Hepatocyte (in vitro differentiated cells): ENCODE measurements at regions not wholly inside any gene's neighbourhood (a gene's known extent, or its start where the extent isn't known, plus 50 kb on each side); places are given as distances from the start of the nearest gene placed in this dataset.
A peak's percentile ranks its signal among the peaks of the same experiment; 100 is the strongest.

Experiments
- DNase-seq: peaks from one replicate; pipeline ENCODE4 v3.0.0-alpha.2; 2016; ENCODE audit warnings: low spot score
- H2AFZ ChIP-seq: fragments of 200-600 bp; sonication (generic); 2 replicates; pipeline ENCODE4 v1.6.0; 2016; ENCODE audit warnings: antibody characterized with exemption, mild to moderate bottlenecking
- H3K27ac ChIP-seq: fragments of 200-600 bp; sonication (generic); 2 replicates; pipeline ENCODE4 v1.5.1; 2016; ENCODE audit warnings: mild to moderate bottlenecking
- H3K27me3 ChIP-seq: fragments of 200-600 bp; sonication (generic); 2 replicates; pipeline ENCODE4 v1.6.1; 2016
- H3K36me3 ChIP-seq: fragments of 200-600 bp; sonication (generic); replicated peaks from 2 replicates; pipeline ENCODE4 v1.5.1; 2016; ENCODE audit warnings: low read depth; ENCODE audit not compliant: insufficient read depth
- H3K4me1 ChIP-seq: fragments of 200-600 bp; sonication (generic); 2 replicates; pipeline ENCODE4 v1.5.1; 2016; ENCODE audit warnings: mild to moderate bottlenecking, moderate library complexity; ENCODE audit not compliant: insufficient read depth
- H3K4me2 ChIP-seq: fragments of 200-600 bp; sonication (generic); 2 replicates; pipeline ENCODE4 v1.6.0; 2016
- H3K4me3 ChIP-seq: fragments of 200-600 bp; sonication (generic); 2 replicates; pipeline ENCODE4 v1.5.1; 2016; ENCODE audit warnings: mild to moderate bottlenecking
- H3K79me2 ChIP-seq: fragments of 200-600 bp; sonication (generic); 2 replicates; pipeline ENCODE4 v1.6.0; 2017; ENCODE audit warnings: mild to moderate bottlenecking
- H3K9me2 ChIP-seq: fragments of 200-600 bp; sonication (generic); replicated peaks from 2 replicates; pipeline ENCODE4 v1.6.0; 2017; ENCODE audit warnings: mild to moderate bottlenecking; ENCODE audit not compliant: insufficient read depth
- H3K9me3 ChIP-seq: fragments of 200-600 bp; sonication (generic); 2 replicates; pipeline ENCODE4 v1.5.1; 2016; ENCODE audit warnings: low read depth, mild to moderate bottlenecking
- H4K20me1 ChIP-seq: fragments of 200-600 bp; sonication (generic); 2 replicates; pipeline ENCODE4 v1.6.0; 2016; ENCODE audit warnings: mild to moderate bottlenecking; ENCODE audit not compliant: insufficient read depth, poor library complexity, severe bottlenecking
- CTCF ChIP-seq: fragments of 200-600 bp; sonication (generic); IDR thresholded peaks from 2 replicates; pipeline ENCODE4 v1.5.1; 2016; ENCODE audit warnings: antibody characterized with exemption, mild to moderate bottlenecking; ENCODE audit not compliant: poor library complexity
- EZH2 ChIP-seq: fragments of 200-600 bp; sonication (generic); IDR thresholded peaks from 2 replicates; pipeline ENCODE4 v1.6.1; 2016; ENCODE audit warnings: antibody characterized with exemption, mild to moderate bottlenecking, borderline replicate concordance
- EZH2phosphoT487 ChIP-seq: fragments of 200-600 bp; sonication (generic); IDR thresholded peaks from one replicate; pipeline ENCODE4 v1.6.1; 2018; ENCODE audit warnings: antibody characterized with exemption, mild to moderate bottlenecking, low read depth, moderate library complexity; ENCODE audit not compliant: unreplicated experiment, severe bottlenecking
- WGBS: methylation state at CpG from one replicate; pipeline ENCODE4 v1.1.6; 2016; ENCODE audit warnings: low lambda C conversion rate; ENCODE audit errors: missing lambda C conversion rate; 5-methylcytosine and 5-hydroxymethylcytosine counted together

GRCh38 chr6:11921017-11921438 is 91.1 kb upstream of the HIVEP1 start:
- no peak for TF ChIP-seq EZH2
- no peak for TF ChIP-seq EZH2phosphoT487
- no peak for TF ChIP-seq CTCF
- Histone ChIP-seq H3K27me3 (no peaks in the 10 kb centered on the region), H3K36me3 (no peaks in the 10 kb centered on the region), H2AFZ (no peak overlapping the region), H3K27ac (peak overlapping the region; percentile 86), H3K9me2 (no peaks in the 10 kb centered on the region), H3K79me2 (no peaks in the 10 kb centered on the region), H4K20me1 (no peaks in the 10 kb centered on the region), H3K9me3 (no peaks in the 10 kb centered on the region), H3K4me2 (no peak overlapping the region), H3K4me3 (no peak overlapping the region), H3K4me1 (peaks cover 39% of the 10 kb centered on the region)
- 28% methylated on average over 5 of the region's 5 CpGs for WGBS
- peak; percentile 89 for DNase-seq

GRCh38 chr6:11920566-11920965 is 91.5 kb upstream of the HIVEP1 start:
- Histone ChIP-seq H3K79me2 (no peaks in the 10 kb centered on the region), H3K27ac (peak overlapping the region; percentile 86), H3K27me3 (no peaks in the 10 kb centered on the region), H3K9me3 (no peaks in the 10 kb centered on the region), H4K20me1 (no peaks in the 10 kb centered on the region), H3K4me3 (no peak overlapping the region), H3K4me2 (no peak overlapping the region), H3K4me1 (peaks cover 39% of the 10 kb centered on the region), H3K36me3 (no peaks in the 10 kb centered on the region), H2AFZ (no peak overlapping the region), H3K9me2 (no peaks in the 10 kb centered on the region)
- 91% methylated on average over 3 of the region's 3 CpGs for WGBS
- DNase-seq = no peak
- TF ChIP-seq EZH2 = no peak

- no peaks in the 10 kb centered on the region for H4K20me1 ChIP-seq
- 81% methylated on average over 8 of the region's 8 CpGs for WGBS
- TF ChIP-seq EZH2 = no peak
- TF ChIP-seq CTCF = no peak
- TF ChIP-seq EZH2phosphoT487 = no peak
- no peak overlapping the region for H3K4me3 ChIP-seq
- H3K9me2 ChIP-seq = no peaks in the 10 kb centered on the region
- DNase-seq = no peak
- no peak overlapping the region for H2AFZ ChIP-seq
- H3K79me2 ChIP-seq = no peaks in the 10 kb centered on the region
- H3K9me3 ChIP-seq = no peaks in the 10 kb centered on the region
- H3K36me3 ChIP-seq = no peaks in the 10 kb centered on the region
- H3K27ac ChIP-seq = peak overlapping the region; percentile 86
- H3K27me3 ChIP-seq = no peaks in the 10 kb centered on the region
- H3K4me2 ChIP-seq = no peak overlapping the region
- H3K4me1 ChIP-seq = peaks cover 39% of the 10 kb centered on the region
Measured at GRCh38 chr6:11919771-11920440, 92.2 kb upstream of the HIVEP1 start.

GRCh38 chr6:11918739-11919605 is 93.1 kb upstream of the HIVEP1 start:
- peak; percentile 9 for DNase-seq
- no peaks in the 10 kb centered on the region for H4K20me1 ChIP-seq

More at GRCh38 chr6:11918739-11919605, 93.1 kb upstream of the HIVEP1 start:
- Histone ChIP-seq H3K9me3 (no peaks in the 10 kb centered on the region), H3K27me3 (no peaks in the 10 kb centered on the region), H2AFZ (no peak overlapping the region), H3K4me3 (no peak overlapping the region), H3K4me1 (peaks cover 39% of the 10 kb centered on the region), H3K9me2 (no peaks in the 10 kb centered on the region), H3K79me2 (no peaks in the 10 kb centered on the region), H3K36me3 (no peaks in the 10 kb centered on the region), H3K27ac (peak overlapping the region; percentile 86), H3K4me2 (peak overlapping the region; percentile 29)
- WGBS = 60% methylated on average over 9 of the region's 9 CpGs
- TF ChIP-seq EZH2phosphoT487 (no peak), EZH2 (no peak), CTCF (no peak)
